Suprapubic skin (tissue), 3 donors: ENCODE measurements at regions not wholly inside any gene's neighbourhood (a gene's known extent, or its start where the extent isn't known, plus 50 kb on each side); places are given as distances from the start of the nearest gene placed in this dataset.

Experiments used
- CTCF ChIP-seq, 2 donors: fragments of 200-600 bp in 1 of 2; fragments of 450-650 bp in 1 of 2; sonication (generic) in 1 of 2; IDR thresholded peaks; one replicate each; pipeline ENCODE4 v1.5.1; 2016 to 2019; ENCODE audit warnings: antibody characterized with exemption in 2 of 2, mild to moderate bottlenecking in 1 of 2, moderate library complexity in 1 of 2
- EP300 ChIP-seq: sonication (generic); formaldehyde crosslinking; IDR thresholded peaks from one replicate; pipeline ENCODE4 v1.6.1; 2017; ENCODE audit warnings: antibody characterized with exemption

GRCh38 chr10:9009505-9009904, 955.0 kb downstream of the GATA3 start:
- no peak for TF ChIP-seq CTCF (IDR thresholded peaks at IDR 0.05)
- no peak for TF ChIP-seq EP300
